GM21381 (cell line): ENCODE measurements at regions not wholly inside any gene's neighbourhood (a gene's known extent, or its start where the extent isn't known, plus 50 kb on each side); places are given as distances from the start of the nearest gene placed in this dataset.
"Not testable (repeated sequence)": the region's sequence is repeated elsewhere in the genome, so short reads cannot be mapped to it uniquely, and the experiment has no call there.

Source experiments
- ATAC-seq: cut with Tn5 transposase; IDR thresholded peaks from one replicate; pipeline ENCODE4 v1.9.1; 2021; ENCODE audit warnings: mild to moderate bottlenecking, moderate library complexity; ENCODE audit not compliant: unreplicated experiment

GRCh38 chr2:166651080-166651675 is 157.1 kb upstream of the SCN7A start:
- no peak for ATAC-seq

GRCh38 chr2:166647935-166648334 is 153.9 kb upstream of the SCN7A start:
- ATAC-seq, result no peak

- ATAC-seq, result no peak
Measured at GRCh38 chr2:166643980-166644379, 149.9 kb upstream of the SCN7A start.

DNA sequence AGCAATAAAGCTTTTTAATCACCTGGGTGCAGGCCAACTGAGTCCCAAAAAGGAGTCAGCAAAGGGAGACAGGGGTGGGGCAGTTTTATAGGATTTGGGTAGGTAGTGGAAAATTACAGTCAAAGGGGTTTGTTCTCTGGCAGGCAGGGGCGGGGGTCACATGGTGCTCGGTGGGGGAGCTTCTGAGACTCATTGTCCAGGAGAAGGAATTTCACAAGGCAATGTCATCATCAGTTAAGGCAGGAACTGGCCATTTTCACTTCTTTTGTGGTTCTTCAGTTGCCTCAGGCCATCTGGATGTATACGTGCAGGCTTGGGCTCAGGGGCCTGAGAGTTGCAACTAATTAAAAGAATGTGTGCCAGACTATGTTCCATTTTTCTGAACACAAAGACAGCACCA is 147.5 kb upstream of the SCN7A start:
- ATAC-seq, result not testable (repeated sequence)

DNA sequence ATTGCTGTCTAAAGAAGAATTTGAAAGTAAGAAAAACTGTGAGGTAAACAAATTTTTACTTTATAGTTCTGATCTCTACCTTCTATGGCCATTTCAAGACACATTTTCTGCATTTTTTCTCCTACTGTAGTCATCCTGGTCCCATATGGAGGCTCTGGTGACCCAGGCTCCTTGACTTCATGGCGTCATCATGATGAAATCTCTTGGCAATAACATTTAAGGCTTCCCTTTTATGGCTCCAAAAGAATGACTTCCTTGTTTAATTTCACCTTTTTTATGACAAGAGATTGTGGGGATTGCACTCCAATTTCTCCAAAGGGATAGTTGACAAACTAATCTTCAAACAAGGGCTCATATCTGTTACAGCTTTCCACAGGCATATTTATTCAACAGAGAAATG is 143.0 kb upstream of the SCN7A start:
- no peak for ATAC-seq

GRCh38 chr2:166634706-166635105 is 140.7 kb upstream of the SCN7A start:
- no peak for ATAC-seq

DNA sequence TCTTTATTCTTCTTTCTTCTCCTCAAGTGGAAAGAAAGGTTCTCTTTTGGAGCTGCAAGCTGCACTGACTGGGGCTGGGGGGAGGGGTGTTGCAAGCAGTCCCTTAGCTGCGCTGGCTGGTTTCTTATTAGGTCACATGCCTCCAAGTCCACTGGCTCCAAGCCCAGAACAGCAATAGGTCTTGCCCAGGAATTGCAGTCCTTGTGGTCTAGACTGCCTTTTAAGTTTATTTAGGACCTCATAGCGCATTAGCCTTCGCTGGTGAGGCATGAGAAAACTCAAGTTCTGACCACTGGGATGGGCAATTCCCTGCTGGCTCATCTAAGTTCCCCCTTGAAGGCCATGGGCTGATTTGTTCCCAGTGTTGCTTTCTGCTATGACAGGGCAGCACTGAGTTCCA is 138.6 kb upstream of the SCN7A start:
- ATAC-seq, result no peak

DNA sequence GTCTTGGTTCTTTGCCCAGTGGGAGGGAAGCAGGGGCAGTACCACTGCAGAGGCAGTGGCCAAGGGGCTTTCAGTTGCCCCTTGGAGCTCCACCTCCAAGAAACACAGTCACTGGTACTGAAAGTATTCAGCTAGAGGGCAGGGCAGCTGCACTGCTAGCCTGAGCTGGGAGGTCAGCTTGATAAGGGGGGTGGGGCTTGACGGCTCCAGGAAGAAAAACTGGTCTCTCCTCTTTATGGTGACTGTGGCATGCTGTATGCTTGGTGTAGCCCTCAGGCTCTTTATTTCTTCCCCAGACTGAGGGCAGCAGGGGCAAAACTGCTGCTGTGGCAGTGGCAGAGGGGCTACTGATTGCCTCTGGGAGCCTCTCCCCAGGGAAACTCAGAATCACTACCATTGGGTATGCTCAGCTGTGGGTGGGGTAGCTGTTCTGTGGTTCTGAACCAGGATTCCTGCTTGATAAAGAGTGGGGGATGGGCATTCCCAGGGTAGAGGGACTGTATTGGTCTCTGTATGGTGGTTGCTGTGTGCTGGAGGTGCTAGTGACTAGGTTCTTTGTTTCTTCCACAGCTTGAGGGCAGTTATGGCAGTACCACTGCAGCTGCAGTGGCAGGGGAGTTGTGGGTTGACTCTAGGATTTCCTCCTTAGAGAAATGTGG is 134.6 kb upstream of the SCN7A start:
- ATAC-seq, result no peak

GRCh38 chr2:166627893-166628292 is 133.8 kb upstream of the SCN7A start:
- ATAC-seq, result no peak

DNA sequence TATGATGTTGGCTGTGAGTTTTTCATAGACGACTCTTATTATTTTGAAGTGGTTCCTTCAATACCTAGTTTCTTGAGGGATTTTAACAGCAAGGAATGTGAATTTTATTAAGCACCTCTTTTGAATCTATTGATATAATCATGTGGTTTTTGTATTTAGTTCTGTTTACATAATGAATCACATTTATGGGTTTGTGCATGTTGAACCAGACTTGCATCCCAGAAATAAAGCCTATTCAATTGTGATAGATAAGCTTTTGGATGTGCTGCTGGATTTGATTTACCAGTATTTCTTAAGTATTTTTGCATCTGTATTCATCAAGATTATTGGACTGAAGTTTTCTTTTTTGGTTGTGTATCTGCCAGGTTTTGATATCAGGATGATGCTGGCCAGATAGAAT is 131.6 kb upstream of the SCN7A start:
- no peak for ATAC-seq

GRCh38 chr2:166614503-166614902 is 120.5 kb upstream of the SCN7A start:
- no peak for ATAC-seq

DNA sequence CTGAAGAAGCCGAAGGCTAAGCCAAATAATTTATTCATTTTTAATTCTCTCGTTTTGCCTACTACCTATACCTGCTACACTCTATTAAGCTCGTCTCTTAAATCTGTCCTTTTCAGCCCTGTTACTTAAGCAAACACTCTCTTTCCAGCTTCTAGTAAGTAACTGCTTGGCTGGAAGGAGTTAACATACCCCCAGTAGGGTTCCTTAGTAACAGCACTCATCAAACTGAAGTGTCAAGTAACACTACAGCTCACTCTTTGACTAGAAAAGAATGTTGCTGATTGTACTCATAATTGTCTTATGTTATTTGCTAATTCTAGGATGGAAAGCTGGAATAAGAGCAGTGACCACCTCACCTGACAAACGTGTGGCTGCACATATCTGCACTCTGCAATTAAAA is 120.0 kb upstream of the SCN7A start:
- ATAC-seq, result no peak

GRCh38 chr2:166613226-166613625 is 119.2 kb upstream of the SCN7A start:
- no peak for ATAC-seq

DNA sequence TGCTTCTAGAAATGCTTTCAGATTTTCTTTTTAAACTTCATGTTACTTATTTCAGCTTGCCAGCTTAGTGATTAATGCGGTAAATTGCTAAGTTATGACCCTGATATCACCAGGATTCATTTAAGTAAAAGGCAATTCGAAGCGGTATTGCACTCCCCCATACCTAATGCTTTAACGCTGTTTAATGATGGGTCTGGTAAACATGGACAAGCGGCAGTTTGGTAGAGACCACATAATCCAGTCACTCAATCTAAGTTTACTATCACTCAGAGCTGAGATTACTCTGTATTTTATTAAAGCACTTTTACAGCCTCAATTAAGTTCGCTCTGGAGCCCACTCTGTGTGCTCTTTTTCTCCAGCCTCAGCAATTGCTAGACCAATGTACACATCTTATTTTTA is 118.2 kb upstream of the SCN7A start:
- ATAC-seq, result no peak

DNA sequence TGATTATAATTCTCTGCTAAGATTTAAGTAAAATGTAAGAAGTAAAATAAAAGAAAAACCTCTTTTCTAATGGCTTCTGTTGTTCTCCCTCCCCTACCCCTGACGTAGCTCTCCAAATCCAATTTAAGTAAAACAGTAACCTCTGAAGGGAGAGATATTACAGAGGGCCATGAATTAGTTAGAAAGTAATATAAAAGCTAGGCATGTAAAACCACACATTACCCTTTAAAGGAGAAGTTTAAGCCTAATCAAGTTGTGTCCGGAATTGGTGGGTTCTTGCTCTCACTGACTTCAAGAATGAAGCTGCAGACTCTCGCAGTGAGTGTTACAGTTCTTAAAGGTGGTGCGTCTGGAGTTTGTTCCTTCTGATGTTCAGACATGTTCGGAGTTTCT is 116.9 kb upstream of the SCN7A start:
- no peak for ATAC-seq

DNA sequence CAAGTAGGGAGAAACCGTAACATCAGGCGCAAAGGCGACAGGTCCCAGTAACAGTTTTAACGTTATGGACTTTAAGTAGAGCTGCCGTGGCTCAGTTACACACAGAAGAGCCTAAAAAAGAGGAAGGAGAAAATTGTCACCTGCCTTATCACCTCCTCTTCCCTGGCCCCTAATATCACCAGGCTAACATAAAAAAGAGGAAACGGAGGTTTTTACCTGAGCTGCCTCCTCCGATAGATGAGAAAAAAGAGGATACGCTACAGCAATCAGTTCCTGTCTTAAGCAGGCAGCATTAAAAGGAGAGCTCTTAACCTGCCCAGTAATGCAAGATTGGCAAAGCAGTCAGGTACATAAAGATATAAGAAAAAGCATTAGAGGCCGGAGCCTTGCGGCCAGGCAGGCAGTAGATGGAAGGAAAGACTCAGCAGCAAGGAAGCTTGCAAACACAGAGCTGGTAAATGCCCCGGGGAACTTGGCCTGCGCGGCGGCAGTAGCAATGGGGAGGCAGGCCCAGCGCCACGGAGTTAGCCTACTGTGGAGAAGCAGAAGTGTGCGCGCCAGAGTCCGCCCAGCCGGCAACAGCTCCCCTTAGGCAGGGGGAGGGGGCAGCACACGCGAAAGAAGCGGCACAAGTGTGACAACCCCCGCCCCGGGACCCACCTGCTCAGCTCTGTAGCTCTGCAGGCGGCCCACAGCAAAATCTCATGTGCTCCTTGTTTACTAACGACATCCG is 116.3 kb upstream of the SCN7A start:
- no peak for ATAC-seq

- ATAC-seq, result no peak
Measured at GRCh38 chr2:166609183-166609959, 115.3 kb upstream of the SCN7A start.

GRCh38 chr2:166607880-166608279 is 113.8 kb upstream of the SCN7A start:
- no peak for ATAC-seq

- ATAC-seq, result no peak
Measured at GRCh38 chr2:166593403-166593802, 99.4 kb upstream of the SCN7A start.

DNA sequence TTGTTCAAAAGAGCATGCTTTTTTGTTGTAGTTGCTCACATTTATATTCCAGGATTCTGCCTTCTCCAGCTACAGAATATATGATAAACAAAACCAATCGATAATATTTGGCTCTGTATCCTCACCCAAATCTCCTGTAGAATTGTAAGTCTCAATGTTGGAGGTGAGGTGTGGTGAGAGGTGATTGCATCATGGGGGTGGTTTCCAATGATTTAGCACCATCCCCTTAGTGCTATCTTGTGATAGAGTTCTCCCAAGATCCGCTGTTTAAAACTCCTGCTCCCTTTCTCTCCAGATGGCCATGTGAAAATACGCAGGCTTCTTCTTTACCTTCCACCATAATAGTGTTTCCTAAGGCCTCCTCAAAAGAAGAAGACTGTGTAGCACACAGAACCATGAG is 98.7 kb upstream of the SCN7A start:
- ATAC-seq, result no peak

- ATAC-seq, result no peak
Measured at GRCh38 chr2:166591226-166591625, 97.2 kb upstream of the SCN7A start.

- ATAC-seq, result no peak
Measured at GRCh38 chr2:166573391-166573790, 79.3 kb upstream of the SCN7A start.
